GM21515 (cell line): ENCODE measurements at regions not wholly inside any gene's neighbourhood (a gene's known extent, or its start where the extent isn't known, plus 50 kb on each side); places are given as distances from the start of the nearest gene placed in this dataset.
"Not testable (repeated sequence)": the region's sequence is repeated elsewhere in the genome, so short reads cannot be mapped to it uniquely, and the experiment has no call there.

Source experiments
- ATAC-seq: cut with Tn5 transposase; IDR thresholded peaks from one replicate; pipeline ENCODE4 v1.9.1; 2021; ENCODE audit not compliant: unreplicated experiment

DNA sequence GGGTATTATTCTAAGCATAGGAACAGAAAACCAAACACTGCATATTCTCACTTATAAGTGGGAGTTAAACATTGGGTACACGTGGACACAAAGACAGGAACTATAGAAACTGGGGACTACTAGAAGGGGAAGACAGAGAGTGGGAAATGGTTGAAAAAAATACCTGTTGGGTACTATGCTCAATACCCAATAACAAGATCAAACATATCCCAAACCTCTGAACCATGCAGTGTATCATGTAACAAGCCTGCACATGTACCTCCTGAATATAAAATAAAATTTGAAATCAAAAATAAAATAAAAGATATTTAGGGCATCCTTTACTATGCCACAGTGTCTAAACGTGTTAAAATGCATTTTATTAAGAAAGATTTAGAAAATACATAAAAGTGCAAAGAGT is 221.0 kb upstream of the TFPI start:
- ATAC-seq: no peak

- ATAC-seq: no peak
Measured at GRCh38 chr2:187775651-187776050, 221.4 kb upstream of the TFPI start.

GRCh38 chr2:187782301-187782700 is 228.1 kb upstream of the TFPI start:
- no peak for ATAC-seq

- no peak for ATAC-seq
Measured at GRCh38 chr2:187783446-187783845, 229.2 kb upstream of the TFPI start.

DNA sequence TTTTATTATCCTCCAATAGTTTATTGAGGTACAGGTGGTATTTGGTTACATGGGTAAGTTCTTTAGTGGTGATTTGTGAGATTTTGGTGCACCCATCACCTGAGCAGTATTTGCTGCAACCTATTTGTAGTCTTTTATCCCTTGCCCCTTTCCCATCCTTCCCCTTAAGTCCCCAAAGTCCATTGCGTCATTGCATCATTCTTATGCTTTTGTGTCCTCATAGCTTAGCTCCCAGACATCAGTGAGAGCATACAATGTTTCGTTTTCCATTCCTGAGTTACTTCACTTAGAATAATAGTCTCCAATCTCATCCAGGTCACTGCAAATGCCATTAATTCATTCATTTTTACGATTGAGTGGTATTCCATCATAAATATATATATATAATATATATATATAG is 229.9 kb upstream of the TFPI start:
- not testable (repeated sequence) for ATAC-seq

DNA sequence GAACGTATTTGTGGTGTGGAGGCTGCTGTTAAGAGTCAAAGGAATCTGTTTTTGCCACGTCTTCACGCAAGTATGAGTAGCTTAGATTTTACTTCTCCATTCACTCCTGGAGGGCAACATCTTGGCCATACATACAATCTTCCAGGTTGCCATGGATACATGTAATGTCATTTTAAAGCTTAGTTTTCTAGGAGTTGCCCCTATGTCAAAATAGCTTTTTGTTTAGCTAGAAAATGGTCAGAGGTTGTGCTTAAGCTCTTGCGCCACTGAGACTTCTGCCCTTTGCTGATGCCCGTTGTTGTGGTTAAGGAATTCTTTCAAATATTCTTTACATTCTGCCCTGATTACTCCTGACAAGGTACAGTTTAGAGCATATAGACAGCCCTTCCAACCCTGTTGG is 245.4 kb upstream of the TFPI start:
- no peak for ATAC-seq

GRCh38 chr2:187803816-187804215 is 249.6 kb upstream of the TFPI start:
- no peak for ATAC-seq

GRCh38 chr2:187815113-187815512 is 260.9 kb upstream of the TFPI start:
- no peak for ATAC-seq

- no peak for ATAC-seq
Measured at GRCh38 chr2:187819624-187820023, 265.4 kb upstream of the TFPI start.

DNA sequence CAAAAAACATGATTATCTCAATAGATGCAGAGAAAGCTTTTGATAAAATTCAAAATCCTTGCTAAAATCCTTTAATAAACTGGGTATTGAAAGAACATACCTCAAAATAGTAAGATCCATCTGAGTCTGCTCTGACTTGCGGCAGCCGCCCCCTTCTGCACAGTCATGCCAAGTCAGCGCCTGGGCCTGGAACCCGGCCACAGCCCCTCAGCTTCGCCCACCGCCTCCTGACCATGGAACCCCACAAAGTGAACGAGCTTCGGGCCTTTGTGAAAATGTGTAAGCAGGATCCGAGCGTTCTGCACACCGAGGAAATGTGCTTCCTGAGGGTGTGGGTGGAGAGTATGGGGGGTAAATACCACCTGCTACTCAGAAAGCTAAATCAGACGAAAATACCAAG is 270.9 kb upstream of the TFPI start:
- ATAC-seq: no peak

GRCh38 chr2:187826023-187826422 is 271.8 kb upstream of the TFPI start:
- ATAC-seq: no peak

- ATAC-seq: no peak
Measured at GRCh38 chr2:187834787-187835186, 280.6 kb upstream of the TFPI start.

- no peak for ATAC-seq
Measured at GRCh38 chr2:187838690-187839089, 284.5 kb upstream of the TFPI start.

GRCh38 chr2:187842315-187842714 is 288.1 kb upstream of the TFPI start:
- ATAC-seq: no peak

DNA sequence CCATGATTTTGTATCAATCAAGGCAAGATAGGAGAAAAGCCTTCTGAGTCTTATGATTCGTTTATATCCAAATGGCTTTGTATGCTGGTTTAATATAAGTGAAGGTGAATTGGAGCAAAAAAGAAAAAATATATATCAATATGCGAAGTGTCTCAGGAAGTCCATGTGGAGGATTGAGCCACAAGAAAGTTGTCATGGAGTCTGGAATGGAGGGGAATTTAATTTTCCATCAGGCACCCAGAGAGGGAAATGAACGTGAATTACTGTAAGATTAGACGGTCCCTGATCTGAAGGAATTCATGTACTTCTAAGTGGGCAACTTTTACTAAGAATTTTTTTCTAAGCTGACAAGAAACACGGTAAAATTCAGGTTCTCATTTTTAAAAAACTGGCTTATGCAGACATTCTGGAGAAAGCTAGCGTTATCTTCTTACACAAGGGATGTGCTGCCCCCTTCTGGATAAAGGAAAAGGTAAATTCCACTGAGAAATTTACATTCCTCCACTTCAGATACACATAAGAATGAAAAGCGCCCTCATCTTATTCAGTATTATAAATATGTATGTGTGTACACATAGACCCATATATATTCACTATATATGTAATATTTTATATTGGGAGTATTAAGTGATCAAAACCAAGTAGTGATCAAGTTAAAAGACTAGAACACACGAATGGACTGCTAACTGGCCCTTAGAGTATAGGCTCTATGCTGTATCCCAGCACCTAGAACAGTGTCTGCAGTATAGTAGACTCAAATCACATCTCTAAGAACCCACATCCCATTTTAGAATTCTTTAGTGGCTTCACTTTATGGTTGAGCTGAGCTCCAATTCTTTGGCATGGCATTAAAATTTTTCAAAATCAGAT is 289.0 kb upstream of the TFPI start:
- ATAC-seq: no peak

DNA sequence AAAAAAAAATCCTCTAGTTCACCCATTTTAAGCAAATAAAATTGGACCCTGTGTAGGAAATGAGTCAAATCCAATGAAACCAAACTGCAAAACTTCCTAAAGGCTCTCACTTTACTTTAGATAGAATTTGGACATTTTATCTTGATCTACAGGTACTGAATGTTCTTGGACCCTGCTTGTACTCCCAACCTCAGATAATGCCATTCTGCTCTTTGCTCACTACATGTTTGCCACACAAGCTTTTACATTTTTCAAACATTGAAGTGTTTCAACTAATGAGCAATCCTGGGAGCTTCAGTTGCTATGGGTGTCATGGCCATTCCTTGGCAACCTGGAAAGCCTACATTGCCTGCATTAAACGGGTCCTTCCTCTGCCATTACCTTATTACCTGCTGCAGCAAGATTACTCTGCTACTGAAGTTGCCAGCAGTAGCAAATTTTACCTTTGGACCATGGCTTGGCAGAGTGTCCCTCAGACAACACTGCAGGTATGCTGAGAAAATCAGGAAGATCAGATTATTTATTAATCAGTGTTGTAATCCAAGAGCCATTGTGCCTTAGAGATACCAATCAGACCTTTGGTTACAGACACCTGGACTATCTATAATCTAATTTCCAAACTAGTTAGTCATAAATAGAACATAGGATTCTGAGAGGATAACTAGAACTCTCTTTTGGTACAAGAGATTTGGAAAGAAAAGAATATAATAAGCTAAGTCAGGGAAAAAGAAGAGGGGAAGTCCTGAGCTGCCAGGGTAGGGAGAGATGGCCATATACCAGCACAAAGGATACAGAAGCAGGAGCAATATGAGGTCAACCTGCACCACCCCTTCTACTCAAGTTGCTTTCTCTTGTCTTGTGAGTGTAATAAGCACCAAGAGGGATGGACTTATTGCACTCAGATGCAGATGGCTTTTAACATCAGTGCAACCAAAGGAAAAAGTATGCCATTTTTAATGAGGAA is 293.3 kb upstream of the TFPI start:
- ATAC-seq: no peak

DNA sequence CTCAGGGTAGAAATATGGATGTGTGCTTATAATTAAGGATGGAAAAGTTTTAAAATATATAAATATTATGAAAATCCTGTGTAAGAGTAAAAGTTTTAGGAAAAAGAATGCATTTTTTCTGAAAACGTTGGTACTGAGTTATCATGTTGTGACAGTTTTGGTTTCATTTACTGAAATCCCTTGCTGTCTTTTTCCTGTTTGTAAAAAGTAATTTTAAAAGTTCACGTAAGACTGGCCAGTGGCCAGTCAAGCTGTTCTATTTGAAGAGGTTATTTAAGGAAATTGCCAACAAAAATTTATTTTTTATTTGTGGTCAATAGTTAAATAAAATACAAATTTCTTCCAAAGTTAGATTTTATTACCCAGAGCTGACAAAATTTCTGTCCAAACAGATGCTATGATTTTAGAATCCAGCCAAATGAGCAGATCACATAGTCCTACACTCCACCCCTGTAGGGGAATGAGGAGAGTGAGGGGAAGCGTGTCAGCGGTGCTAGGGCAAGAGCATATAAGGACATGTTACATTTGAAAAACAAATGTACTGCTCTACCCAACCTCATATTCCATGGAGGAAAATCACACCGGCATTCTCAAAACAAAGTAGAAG is 297.8 kb upstream of the TFPI start:
- ATAC-seq: no peak

- no peak for ATAC-seq
Measured at GRCh38 chr2:187853381-187853791, 299.2 kb upstream of the TFPI start.

- ATAC-seq: no peak
Measured at GRCh38 chr2:187854801-187855200, 300.6 kb upstream of the TFPI start.

- ATAC-seq: no peak
Measured at GRCh38 chr2:187855689-187856088, 301.5 kb upstream of the TFPI start.

DNA sequence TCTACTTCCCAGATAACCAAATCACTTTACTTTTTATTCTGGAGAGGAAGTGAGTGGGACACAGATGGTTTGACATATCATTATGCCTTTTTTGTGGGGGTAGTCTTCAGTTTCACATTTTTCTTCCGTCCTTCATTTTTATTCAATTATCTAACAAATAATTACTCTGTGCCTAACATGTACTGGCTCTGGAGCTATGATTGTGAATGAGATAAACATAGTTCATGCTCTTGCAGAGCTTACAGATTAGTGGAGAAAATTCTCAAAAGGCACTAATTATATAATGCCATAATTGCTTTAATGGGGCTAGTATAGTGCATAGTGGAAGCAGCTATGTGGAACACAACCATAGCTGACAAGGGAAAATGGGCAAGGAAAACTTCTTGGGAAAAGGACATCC is 303.6 kb upstream of the TFPI start:
- no peak for ATAC-seq
